ES-I3 (cell line): ENCODE measurements at regions not wholly inside any gene's neighbourhood (a gene's known extent, or its start where the extent isn't known, plus 50 kb on each side); places are given as distances from the start of the nearest gene placed in this dataset.
"Not testable (repeated sequence)": the region's sequence is repeated elsewhere in the genome, so short reads cannot be mapped to it uniquely, and the experiment has no call there.

Experiments used
- H3K36me3 ChIP-seq: 2 replicates; pipeline ENCODE4 v1.6.1; 2013; ENCODE audit warnings: mild to moderate bottlenecking, low read length, control low read depth, moderate library complexity; ENCODE audit not compliant: insufficient read depth
- H3K4me1 ChIP-seq: 2 replicates; pipeline ENCODE4 v1.6.1; 2013; ENCODE audit warnings: mild to moderate bottlenecking, control low read depth, low read length; ENCODE audit not compliant: insufficient read depth
- H3K9ac ChIP-seq: 2 replicates; pipeline ENCODE4 v1.6.1; 2013; ENCODE audit warnings: low read depth, mild to moderate bottlenecking, low read length, moderate library complexity
- H3K9me3 ChIP-seq: 2 replicates; pipeline ENCODE4 v1.6.1; 2013; ENCODE audit warnings: mild to moderate bottlenecking, low read length, moderate library complexity; ENCODE audit not compliant: control insufficient read depth, insufficient read depth

- Histone ChIP-seq H3K9ac (no peak overlapping the region), H3K4me1 (peaks cover 15% of the 10 kb centered on the region), H3K9me3 (0 out of 2 replicates have a peak, but pooled peaks cover 6% of the 10 kb centered on the region), H3K36me3 (no peaks in the 10 kb centered on the region)
These were observed 618.3 kb upstream of the AUTS2 start for GRCh38 chr7:68980011-68980410.

GRCh38 chr7:68980432-68980831 lies 617.8 kb upstream of the AUTS2 start:
- not testable (repeated sequence) for H3K36me3 ChIP-seq, H3K9ac ChIP-seq, H3K9me3 ChIP-seq
- H3K4me1 ChIP-seq, result peaks cover 15% of the 10 kb centered on the region

GRCh38 chr7:68984306-68984705 lies 614.0 kb upstream of the AUTS2 start:
- Histone ChIP-seq H3K36me3 (no peaks in the 10 kb centered on the region), H3K9ac (no peak overlapping the region), H3K9me3 (peaks cover 11% of the 10 kb centered on the region; the same call in 1 of the 2 replicates), H3K4me1 (peaks cover 15% of the 10 kb centered on the region)

- H3K36me3 ChIP-seq, result no peaks in the 10 kb centered on the region
- H3K9me3 ChIP-seq, result no peaks in the 10 kb centered on the region
- no peaks in the 10 kb centered on the region for H3K4me1 ChIP-seq
- no peak overlapping the region for H3K9ac ChIP-seq
These were observed 603.4 kb upstream of the AUTS2 start for GRCh38 chr7:68994841-68995240.

GRCh38 chr7:68998136-68998535 lies 600.1 kb upstream of the AUTS2 start:
- H3K4me1 ChIP-seq, result no peaks in the 10 kb centered on the region
- H3K9me3 ChIP-seq, result no peaks in the 10 kb centered on the region; the same call in 1 of the 2 replicates
- H3K9ac ChIP-seq, result no peak overlapping the region
- no peaks in the 10 kb centered on the region for H3K36me3 ChIP-seq

GRCh38 chr7:69002416-69002815 lies 595.9 kb upstream of the AUTS2 start:
- Histone ChIP-seq H3K36me3 (no peaks in the 10 kb centered on the region), H3K4me1 (no peaks in the 10 kb centered on the region), H3K9me3 (no peaks in the 10 kb centered on the region; the same call in 1 of the 2 replicates), H3K9ac (no peak overlapping the region)

GRCh38 chr7:69012149-69012548 lies 586.1 kb upstream of the AUTS2 start:
- Histone ChIP-seq H3K9ac (no peak overlapping the region), H3K36me3 (no peaks in the 10 kb centered on the region), H3K4me1 (no peaks in the 10 kb centered on the region), H3K9me3 (no peaks in the 10 kb centered on the region)

- H3K4me1 ChIP-seq, result no peaks in the 10 kb centered on the region
- no peak overlapping the region for H3K9ac ChIP-seq
- H3K36me3 ChIP-seq, result no peaks in the 10 kb centered on the region
- H3K9me3 ChIP-seq, result no peaks in the 10 kb centered on the region; the same call in 1 of the 2 replicates
These were observed 581.1 kb upstream of the AUTS2 start for GRCh38 chr7:69017208-69017607.

- Histone ChIP-seq H3K9me3 (no peaks in the 10 kb centered on the region; the same call in 1 of the 2 replicates), H3K36me3 (no peaks in the 10 kb centered on the region), H3K4me1 (no peaks in the 10 kb centered on the region), H3K9ac (no peak overlapping the region)
These were observed 580.1 kb upstream of the AUTS2 start for GRCh38 chr7:69018200-69018599.

- Histone ChIP-seq H3K9ac (no peak overlapping the region), H3K36me3 (no peaks in the 10 kb centered on the region), H3K4me1 (no peaks in the 10 kb centered on the region), H3K9me3 (no peaks in the 10 kb centered on the region; the same call in 1 of the 2 replicates)
These were observed 578.8 kb upstream of the AUTS2 start for GRCh38 chr7:69019437-69019836.

- Histone ChIP-seq H3K9me3 (no peaks in the 10 kb centered on the region; the same call in 1 of the 2 replicates), H3K36me3 (no peaks in the 10 kb centered on the region), H3K9ac (no peak overlapping the region), H3K4me1 (no peaks in the 10 kb centered on the region)
These were observed 577.7 kb upstream of the AUTS2 start for GRCh38 chr7:69020536-69020935.

- no peaks in the 10 kb centered on the region for H3K4me1 ChIP-seq
- no peaks in the 10 kb centered on the region for H3K36me3 ChIP-seq
- H3K9me3 ChIP-seq, result no peaks in the 10 kb centered on the region
- no peak overlapping the region for H3K9ac ChIP-seq
These were observed 573.0 kb upstream of the AUTS2 start for GRCh38 chr7:69025249-69025648.

GRCh38 chr7:69032848-69033247 lies 565.4 kb upstream of the AUTS2 start:
- Histone ChIP-seq H3K36me3 (no peaks in the 10 kb centered on the region), H3K9ac (no peak overlapping the region), H3K9me3 (no peaks in the 10 kb centered on the region), H3K4me1 (no peaks in the 10 kb centered on the region)

- H3K4me1 ChIP-seq, result no peaks in the 10 kb centered on the region
- H3K9me3 ChIP-seq, result no peaks in the 10 kb centered on the region
- H3K9ac ChIP-seq, result no peak overlapping the region
- H3K36me3 ChIP-seq, result no peaks in the 10 kb centered on the region
These were observed 562.4 kb upstream of the AUTS2 start for GRCh38 chr7:69035826-69036225.

GRCh38 chr7:69036301-69036700 lies 562.0 kb upstream of the AUTS2 start:
- H3K9ac ChIP-seq, result no peak overlapping the region
- H3K4me1 ChIP-seq, result no peaks in the 10 kb centered on the region
- H3K9me3 ChIP-seq, result no peaks in the 10 kb centered on the region
- no peaks in the 10 kb centered on the region for H3K36me3 ChIP-seq

GRCh38 chr7:69038915-69039314 lies 559.4 kb upstream of the AUTS2 start:
- Histone ChIP-seq H3K4me1 (no peaks in the 10 kb centered on the region), H3K9ac (no peak overlapping the region), H3K36me3 (no peaks in the 10 kb centered on the region), H3K9me3 (no peaks in the 10 kb centered on the region)
